Femur (tissue), 1 donor: ENCODE measurements at regions not wholly inside any gene's neighbourhood (a gene's known extent, or its start where the extent isn't known, plus 50 kb on each side); places are given as distances from the start of the nearest gene placed in this dataset.
"Not testable (repeated sequence)": the region's sequence is repeated elsewhere in the genome, so short reads cannot be mapped to it uniquely, and the experiment has no call there.

ENCODE experiments used
- DNase-seq: peaks from one replicate; pipeline ENCODE4 v3.0.0-alpha.2; 2017

DNA sequence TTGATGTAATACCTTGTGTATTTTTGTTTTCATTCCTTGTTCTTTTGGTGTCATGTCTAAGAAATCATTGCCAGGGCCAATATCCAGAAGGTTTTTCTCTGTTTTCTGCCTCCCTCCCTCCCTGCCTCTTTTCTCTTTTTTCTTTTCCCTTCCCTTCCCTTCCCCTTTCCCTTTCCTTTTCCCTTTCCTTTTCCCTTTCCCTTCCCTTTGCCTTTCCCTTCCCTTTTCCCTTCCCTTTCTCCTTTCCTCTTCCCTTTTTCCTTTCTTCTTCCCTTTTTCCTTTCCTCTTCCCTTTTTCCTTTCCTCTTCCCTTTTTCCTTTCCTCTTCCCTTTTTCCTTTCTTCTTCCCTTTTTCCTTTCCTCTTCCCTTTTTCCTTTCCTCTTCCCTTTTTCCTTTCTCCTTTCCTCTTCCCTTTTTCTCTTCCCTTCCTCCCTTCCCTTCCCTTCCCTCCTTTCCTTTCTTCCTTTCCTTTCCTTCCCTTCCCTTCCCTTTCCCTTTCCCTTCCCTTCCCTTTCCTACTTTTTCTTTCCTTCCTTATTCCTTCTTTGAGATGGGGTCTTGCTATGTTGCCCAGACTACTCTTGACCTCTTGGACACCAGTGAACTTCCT lies 646.1 kb downstream of the RAPGEF2 start:
- DNase-seq = no peak

DNA sequence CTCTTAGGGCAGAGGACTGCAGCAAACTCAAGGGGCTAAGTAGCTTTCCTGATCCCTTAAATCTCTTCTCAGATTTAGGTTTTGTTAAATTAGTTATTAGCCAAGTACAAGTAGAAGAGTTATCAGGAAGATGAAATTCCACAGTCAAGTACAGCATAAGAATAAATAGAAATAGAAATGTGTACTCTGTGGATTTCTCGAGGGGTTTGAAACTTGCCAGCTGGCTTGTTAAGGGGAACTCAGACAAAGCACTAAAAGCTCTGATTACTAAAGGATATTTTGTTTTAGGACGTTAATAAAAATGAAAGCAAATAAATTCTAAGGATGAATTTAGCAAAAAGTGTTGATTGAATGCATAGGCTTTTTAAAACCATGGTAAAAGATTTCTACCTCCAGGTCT lies 654.6 kb downstream of the RAPGEF2 start:
- DNase-seq = peak; percentile 37

DNA sequence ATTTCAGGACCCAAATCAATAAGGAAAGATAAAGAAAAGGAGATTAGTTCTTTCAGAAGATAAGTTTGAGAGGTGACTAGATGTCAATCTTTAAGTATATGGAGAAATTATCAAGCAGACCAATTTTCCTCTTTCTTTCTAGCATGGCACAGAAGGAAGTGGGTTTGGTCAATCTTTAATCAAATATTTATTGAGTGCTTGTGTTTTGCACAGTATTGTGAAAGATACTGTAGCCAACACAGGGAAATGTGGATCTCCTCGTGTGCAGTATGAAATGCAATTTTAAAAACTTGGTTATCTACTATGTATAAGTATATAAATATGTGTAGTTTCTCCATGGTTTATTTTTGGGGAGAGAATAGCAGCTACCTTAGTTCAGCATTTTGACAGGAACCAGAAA lies 655.2 kb downstream of the RAPGEF2 start:
- DNase-seq = no peak

DNA sequence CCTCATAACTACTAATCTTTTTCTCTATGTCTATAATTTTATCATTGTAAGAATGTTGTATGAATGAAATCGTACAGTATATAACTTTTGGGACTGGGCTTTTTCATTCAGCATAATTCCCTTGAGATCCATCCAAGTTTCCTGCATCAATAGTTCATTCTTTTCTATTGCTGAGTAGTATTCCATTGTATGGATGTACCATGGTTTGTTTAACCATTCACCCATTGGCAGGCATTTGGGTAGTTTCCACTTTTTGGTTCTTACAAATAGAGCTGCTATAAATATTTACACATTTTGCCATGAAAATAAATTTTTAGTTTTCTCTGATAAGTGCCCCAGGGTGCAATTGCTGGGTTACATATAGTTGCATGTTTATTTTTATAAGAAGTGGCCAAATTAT lies 659.8 kb downstream of the RAPGEF2 start:
- DNase-seq = no peak

DNA sequence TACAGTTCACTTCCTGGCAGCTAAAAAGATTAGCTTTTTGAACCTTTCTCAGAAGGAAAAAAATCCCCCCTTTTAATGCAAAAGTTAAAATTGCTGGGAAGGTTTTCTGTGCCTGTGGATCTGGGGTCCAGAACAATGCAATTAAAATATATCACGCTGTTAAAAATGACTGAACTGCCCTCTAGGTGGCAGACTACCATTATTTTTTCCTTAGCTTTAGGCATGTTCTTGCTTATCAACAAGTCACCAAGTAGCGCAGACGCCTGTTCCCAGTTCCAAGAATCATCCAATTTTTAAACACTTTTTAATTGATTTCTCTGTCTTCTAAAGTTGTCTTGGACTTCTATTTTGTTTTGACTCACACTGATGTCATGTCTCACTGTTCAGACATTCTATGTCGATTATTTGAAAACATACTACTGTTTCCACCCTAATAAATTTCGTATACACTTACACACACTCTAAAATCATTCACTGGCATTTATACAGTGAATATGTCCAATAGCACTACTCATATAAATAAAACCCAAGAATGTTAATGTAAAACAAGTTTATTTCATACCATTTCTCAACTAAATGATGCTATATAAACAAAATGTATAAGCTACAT lies 661.6 kb downstream of the RAPGEF2 start:
- DNase-seq = no peak

DNA sequence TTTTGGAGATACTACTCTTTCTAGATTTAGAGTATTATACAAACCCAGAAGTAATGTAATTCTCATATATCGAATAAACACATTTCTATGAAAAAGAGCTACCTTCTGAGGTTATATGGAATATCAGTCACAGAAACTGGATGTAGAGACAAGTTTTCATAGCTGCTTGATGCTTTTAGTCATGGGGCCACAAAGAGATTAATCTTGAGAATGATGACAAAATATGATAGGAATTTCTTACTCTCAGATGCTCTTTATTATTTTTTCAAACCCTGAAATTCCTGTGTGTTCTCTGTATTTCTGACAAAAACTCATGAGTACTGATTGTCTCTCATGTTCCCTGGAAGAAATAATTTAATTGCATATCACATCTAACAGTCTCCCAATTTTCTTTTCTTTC lies 662.5 kb downstream of the RAPGEF2 start:
- DNase-seq = no peak

DNA sequence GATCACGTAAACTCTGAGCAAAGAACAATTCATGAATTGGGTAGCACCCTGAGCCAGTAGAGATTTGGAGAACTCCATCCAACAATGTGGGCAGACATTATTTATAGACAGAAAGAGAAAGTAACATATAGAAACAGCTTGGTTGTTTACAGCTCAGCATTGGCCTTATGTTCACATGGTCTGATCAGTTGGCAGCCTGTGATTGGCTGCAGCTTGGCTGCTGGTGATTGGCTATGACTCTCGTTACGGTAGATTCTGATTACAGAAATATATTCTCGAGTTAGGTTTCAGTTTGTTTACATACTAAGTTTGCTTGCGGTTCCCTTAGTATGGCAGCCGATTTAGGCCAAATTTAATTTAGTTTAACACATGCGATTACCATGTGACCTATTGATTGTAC lies 663.4 kb downstream of the RAPGEF2 start:
- DNase-seq = no peak

DNA sequence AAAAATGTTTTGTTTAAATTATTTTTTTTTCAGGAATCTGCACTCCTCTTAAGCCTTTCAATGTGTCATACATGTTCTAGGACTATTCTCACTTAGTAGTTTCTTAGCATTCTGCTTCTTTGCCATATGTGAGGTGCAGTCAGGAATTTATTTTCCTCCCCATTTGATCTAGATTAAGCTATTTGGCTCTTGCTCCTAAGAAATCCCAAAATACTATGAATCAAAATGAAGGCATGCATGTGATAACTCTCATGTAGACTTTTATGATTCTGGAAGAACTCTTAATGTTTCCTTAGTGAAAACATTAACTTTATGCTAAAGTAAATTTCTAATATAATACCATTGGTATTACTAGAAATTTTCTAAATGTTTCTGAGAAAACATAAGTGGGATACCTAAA lies 664.5 kb downstream of the RAPGEF2 start:
- no peak for DNase-seq

DNA sequence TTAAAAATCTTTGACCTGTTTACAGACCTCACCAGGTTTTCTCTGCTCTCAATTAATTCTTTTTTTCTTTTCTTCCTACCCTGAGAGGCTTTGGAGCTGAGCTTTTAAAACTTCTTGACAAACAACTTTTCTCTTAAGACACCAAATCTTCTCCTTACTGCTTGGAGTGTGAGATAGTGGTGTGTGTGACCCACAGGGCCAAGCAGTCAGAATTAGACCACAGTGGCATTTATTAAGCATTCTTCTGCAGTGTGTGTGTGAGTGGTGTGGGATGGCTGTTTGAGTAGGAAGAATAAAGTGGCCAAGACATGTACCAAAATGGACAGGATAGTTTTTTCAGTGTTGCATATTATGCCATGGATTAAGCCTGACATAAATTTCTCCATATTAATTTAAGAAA lies 665.1 kb downstream of the RAPGEF2 start:
- no peak for DNase-seq

DNA sequence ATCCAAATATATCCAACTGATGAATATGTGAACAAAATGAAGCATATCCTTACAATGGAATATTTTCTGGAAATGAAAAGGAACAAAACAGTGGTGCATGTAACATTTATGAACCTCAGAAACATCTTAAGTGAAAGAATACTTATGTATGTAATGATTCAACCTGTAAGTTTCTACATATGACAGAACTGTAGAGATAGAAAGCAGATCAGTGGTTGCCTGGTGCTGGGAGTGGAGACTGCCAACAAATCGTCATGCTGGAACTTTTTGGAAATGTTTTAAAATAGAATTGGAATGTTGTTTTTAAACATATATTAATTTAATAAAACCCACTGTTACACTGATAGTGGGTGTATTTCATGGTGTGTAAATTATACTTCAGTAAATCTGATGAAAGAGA lies 667.5 kb downstream of the RAPGEF2 start:
- no peak for DNase-seq

DNA sequence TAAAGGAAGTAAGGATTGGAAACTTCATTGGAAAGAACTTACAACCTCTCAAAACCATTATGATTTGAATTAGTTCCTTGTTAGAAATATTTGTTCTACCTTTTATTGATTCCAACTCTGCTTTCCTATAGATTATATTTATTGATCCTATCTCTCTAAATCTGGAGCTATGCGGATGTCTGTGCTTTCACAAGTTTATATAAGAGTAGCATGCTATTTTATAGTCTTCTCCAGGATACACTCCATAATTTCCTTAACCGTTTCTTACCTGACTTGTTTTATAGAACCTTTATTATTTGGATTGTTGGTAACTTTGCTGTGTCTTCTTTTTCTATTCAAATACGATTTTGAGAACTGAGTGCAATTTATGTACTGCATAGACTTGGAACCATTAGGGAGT lies 668.1 kb downstream of the RAPGEF2 start:
- DNase-seq = no peak

DNA sequence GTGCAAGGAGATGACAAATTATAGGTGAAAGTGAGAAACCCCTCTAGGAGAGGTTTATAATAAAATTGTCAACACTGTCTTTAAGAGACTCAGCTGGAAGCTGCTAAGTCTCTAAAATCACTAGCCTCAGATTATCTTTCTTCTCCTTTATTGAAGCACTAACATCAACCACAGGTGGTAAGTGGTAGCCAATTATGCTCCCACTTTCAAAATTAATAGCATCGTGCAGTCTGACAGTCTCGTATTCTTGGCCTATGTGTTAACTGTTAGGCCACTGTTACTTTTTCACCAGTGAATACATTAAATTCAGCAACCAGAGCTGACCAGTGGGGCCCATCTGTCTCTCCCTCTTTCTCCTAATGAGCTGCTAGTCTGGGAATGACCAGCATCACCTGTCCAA lies 674.1 kb downstream of the RAPGEF2 start:
- DNase-seq = no peak

DNA sequence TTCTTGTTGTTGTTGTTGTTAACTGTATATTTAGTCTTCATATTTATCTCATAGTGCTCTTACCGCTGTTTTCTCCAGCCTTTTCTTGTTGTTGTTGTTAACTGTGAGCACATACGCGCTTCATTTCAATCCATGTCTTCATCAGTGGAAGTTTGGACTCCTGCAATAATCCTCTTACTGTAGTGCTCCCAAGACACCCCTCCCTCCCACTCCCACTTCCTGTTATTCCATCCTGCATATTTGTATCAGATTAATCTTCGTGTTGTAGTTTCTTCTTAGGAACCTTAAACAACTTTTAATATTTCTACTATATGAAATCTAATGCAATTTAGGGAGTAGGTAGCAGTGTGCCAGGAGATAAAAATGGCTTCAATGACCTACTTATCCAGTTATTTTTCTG lies 674.8 kb downstream of the RAPGEF2 start:
- no peak for DNase-seq

DNA sequence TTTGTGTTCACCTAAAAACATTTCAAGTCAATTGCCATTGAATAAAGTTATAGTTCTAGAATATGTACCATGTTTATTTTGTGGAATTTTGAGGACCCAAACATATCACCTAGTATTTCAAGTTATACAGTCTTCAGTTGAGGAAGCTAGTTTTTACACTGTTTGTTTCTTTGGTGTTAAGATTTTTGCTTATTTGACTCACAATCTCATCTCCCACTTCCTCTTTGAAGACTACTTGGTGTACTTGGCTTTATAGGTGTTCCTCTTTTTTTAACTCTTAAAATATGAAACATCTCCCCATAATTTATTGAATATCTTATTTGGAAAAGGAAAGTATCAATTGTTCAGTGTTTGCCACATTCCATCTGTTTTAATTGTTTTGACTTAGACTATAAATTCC lies 675.4 kb downstream of the RAPGEF2 start:
- no peak for DNase-seq

DNA sequence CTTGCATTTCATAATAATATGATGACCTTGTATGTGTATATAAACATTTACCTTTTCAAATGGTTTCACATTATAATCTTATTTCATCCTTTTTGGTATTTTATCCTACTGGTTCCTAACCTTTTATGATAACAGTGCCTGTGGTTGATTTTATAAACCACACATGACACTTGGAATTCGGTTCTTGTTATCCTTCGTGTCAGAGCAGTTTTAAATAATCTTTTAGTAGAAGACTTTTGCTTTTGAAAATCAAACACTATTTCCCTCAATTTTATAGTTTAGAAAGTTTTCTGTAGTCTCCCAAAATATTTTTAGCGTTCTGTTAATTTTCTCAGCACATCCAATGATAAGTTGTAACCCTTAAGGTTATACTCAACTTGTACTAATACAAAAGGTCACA lies 676.8 kb downstream of the RAPGEF2 start:
- DNase-seq = no peak

DNA sequence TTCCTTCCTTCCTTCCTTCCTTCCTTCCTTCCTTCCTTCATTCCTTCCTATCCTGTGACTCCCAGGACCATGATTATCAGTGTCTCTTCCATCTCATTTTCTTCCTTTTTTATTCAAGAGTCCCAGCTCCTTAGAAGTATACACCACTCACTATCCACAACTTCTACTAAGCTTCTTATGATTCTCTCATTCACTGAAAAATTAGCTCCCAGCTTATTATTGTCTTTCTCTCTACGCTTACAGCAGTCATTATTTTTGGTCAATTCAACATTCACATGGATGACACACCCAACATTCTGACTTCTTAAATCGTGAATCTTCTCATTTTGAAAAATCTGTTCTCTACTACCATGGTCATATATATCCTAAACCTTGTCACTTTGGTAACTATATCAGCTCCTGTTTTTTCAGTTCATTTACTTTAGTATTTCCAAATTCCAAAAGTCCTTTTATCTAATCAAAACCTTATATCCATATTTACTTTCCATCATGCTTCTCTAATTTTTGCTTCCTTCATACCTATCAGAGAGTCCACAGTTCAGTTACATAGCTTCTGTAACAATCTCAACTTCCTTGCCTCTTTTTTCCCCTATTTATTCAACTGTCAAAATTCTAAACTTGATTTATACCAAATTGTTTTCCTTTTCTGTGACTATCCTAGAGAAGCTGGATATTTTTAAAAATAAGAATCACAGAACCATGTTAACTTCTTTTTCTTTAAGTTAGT lies 677.5 kb downstream of the RAPGEF2 start:
- no peak for DNase-seq

DNA sequence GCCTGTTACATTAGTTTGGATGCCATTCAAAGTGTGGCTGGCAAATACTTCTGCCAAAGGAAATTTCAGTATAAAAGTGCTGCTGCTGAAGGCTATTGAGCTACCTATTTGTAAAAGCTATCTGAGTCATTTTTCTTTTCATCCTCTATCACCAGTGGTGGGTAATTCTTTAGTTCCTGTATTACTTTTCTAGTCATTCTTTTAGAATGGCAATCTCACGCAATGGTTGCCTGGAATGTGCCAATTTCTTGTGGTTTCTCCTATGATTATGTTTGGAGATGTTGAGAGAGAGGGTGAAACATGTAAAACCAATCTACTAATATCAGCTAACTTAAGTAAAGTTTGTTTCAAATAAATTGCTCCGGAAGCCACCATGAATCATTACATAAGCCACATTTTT lies 685.0 kb downstream of the RAPGEF2 start:
- no peak for DNase-seq

DNA sequence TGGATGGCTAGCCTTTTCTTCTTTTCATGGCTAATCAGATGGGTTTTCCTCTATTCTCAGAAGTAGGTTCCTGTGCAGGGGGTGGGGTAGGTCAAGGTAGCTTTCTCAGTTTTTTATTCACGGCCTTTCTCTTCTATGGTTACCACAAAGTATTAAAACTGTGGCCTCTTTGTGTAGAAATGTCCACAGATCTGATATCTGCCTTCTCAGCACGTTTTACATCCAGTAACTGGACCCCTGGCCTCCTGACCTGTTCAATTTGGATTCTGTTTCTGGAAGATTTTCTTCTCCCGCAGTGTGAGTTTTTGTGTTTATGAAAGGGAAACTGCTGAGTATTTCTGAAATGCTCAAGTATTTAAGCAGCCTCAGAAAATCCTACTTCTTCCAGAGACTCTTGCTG lies 688.5 kb downstream of the RAPGEF2 start:
- no peak for DNase-seq

DNA sequence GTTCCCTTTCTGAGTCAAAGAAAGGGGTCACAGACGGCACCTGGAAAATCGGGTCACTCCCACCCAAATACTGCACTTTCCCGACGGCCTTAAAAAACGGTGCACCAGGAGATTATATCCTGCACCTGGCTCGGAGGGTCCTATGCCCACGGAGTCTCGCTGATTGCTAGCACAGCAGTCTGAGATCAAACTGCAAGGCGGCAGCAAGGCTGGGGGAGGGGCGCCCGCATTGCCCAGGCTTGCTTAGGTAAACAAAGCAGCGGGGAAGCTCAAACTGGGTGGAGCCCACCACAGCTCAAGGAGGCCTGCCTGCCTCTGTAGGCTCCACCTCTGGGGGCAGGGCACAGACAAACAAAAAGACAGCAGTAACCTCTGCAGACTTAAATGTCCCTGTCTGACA lies 701.7 kb downstream of the RAPGEF2 start:
- DNase-seq = not testable (repeated sequence)

DNA sequence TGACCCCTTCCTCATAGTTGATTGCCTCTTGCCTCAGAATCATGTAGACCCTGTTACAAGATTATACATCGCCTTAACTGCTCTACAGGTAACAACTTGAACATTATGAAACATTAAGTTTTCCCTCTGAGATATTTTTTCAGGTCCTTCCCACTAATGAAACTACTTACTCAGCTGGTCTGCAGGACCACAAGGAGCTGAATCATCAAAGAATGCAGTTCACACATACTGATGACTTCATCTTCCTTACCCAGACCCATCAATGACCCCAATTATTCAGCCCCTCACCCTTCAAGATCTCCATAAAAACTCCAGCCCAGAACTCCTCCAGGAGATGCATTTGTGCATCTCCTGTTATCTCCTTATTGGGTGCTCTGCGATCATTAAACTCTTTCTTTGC lies 720.9 kb downstream of the RAPGEF2 start:
- DNase-seq = no peak

DNA sequence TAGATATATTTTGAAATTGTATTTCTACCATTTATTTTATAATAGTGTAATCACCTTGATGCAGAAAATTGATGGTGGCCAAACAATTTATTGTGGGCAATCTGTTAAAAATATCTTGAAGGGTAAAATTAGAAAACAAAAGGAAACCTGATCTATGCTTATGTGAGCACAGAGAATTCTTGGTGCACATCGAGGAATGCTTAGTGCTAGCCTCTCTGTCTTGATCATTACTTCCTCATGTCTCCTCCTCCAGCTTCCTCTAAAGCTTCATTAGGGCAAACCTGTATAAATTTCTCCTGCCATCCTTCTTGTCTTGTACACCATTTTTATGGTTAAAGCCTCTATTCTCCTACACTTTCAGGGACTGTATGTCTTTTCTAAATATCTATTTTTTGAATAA lies 725.8 kb downstream of the RAPGEF2 start:
- DNase-seq = no peak

DNA sequence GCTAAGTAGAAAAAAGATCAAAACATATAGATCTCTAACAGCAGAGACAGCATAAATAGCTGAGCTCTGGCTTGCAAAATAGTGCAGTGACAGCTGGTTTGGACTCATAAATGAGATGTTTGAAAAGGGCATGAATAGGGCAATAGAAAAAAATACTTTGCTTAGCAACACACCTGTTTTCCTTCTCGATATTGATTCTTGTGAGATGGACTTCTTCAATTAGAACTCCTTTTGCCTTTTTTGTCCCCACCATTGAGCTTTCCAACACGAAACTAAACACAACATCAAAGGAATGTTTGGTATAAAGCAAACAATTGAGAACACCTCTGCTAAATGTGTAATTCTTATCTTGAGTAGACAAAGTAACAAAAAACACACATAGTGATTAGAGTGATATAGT lies 726.3 kb downstream of the RAPGEF2 start:
- no peak for DNase-seq

DNA sequence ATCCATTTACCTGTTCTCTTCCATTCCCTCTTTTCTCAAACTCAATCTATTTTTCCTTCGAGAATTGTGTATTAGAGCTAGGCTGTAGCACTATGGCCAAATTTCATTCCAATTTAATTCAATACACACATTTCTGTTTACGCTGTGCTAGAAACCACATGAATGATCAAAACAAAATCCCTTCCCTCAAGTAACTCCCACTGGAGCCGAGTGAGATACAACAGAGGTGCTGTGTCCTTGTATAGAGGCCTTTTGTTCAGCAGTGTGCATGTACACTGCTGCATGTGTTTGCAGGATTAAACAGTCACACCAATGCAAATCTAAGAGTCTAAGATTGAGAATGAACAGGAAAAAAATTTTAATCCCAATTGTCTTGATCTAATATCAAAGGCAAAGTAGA lies 734.2 kb downstream of the RAPGEF2 start:
- no peak for DNase-seq

DNA sequence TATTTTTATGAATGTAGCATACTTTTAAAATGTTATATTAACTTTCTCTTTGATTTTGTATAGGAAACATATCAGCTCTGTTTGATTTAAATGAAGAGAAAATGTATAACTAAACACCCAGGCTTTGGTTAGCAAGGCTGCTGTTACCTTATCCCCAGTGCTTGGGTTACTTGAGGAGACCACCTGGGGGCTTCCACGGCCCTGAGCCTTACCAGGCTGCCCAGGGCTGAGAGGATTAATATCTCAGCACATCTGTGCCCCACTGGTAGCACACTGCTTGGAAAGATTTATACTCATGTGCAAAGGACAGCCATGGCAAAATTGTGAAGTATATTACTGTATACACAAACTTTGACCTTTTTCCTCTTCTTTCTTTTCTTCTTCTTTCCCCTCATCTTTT lies 752.9 kb downstream of the RAPGEF2 start:
- DNase-seq = no peak

DNA sequence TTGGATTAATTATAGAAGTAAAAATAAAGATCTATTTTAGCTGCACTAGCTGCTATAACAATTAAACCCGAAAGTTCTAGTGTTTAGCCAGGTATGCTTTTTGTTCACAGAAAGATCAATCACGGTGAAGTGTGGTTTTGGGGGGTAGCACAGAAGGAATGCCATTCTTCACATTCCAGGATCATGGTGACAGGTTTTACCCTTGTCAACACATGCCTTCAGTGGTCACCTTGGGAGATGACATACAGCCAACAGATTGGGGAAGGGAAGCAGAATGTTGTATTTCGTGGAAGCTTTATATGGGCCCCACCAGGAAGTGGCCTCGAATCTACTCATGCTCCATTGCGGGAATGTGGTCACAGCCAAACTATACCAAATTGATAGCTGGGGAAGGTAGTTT lies 753.6 kb downstream of the RAPGEF2 start:
- DNase-seq = no peak
